HEK293T (cell line): ENCODE measurements at regions not wholly inside any gene's neighbourhood (a gene's known extent, or its start where the extent isn't known, plus 50 kb on each side); places are given as distances from the start of the nearest gene placed in this dataset.
"Not testable (repeated sequence)": the region's sequence is repeated elsewhere in the genome, so short reads cannot be mapped to it uniquely, and the experiment has no call there.

ENCODE experiments used
- ARNT ChIP-seq: fragments of 450-650 bp; IDR thresholded peaks from 2 replicates; pipeline ENCODE4 v1.6.1; 2017; ENCODE audit warnings: mild to moderate bottlenecking
- BHLHE40 ChIP-seq: fragments of 450-650 bp; IDR thresholded peaks from 2 replicates; pipeline ENCODE4 v1.6.1; 2016; ENCODE audit warnings: mild to moderate bottlenecking, moderate library complexity, borderline replicate concordance
- CTBP1 ChIP-seq: fragments of 450-650 bp; IDR thresholded peaks from 2 replicates; pipeline ENCODE4 v1.6.1; 2016; ENCODE audit warnings: borderline replicate concordance
- ELF4 ChIP-seq: fragments of 450-650 bp; IDR thresholded peaks from 2 replicates; pipeline ENCODE4 v1.6.1; 2017; ENCODE audit warnings: antibody characterized with exemption
- FOXA1 ChIP-seq: fragments of 450-650 bp; IDR thresholded peaks from 2 replicates; pipeline ENCODE4 v1.6.1; 2016; ENCODE audit warnings: mild to moderate bottlenecking
- FOXK2 ChIP-seq: fragments of 450-650 bp; IDR thresholded peaks from 2 replicates; pipeline ENCODE4 v1.6.1; 2016; ENCODE audit warnings: mild to moderate bottlenecking
- FOXM1 ChIP-seq: fragments of 450-650 bp; IDR thresholded peaks from 2 replicates; pipeline ENCODE4 v1.6.1; 2017; ENCODE audit warnings: mild to moderate bottlenecking, borderline replicate concordance
- HDGF ChIP-seq: fragments of 450-650 bp; IDR thresholded peaks from 2 replicates; pipeline ENCODE4 v1.6.1; 2017; ENCODE audit warnings: antibody characterized with exemption, borderline replicate concordance
- SP1 ChIP-seq: fragments of 450-650 bp; IDR thresholded peaks from 2 replicates; pipeline ENCODE4 v1.6.1; 2017
- SUZ12 ChIP-seq: fragments of 450-650 bp; IDR thresholded peaks from 2 replicates; pipeline ENCODE4 v1.6.1; 2016; ENCODE audit warnings: mild to moderate bottlenecking
- TARDBP ChIP-seq: fragments of 450-650 bp; IDR thresholded peaks from 2 replicates; pipeline ENCODE4 v1.6.1; 2016
- ZNF384 ChIP-seq: fragments of 450-650 bp; IDR thresholded peaks from 2 replicates; pipeline ENCODE4 v1.6.1; 2016
- TF ChIP-seq, protein P1 (sequence below): fragments of 450-650 bp; IDR thresholded peaks from 2 replicates; pipeline ENCODE4 v1.6.1; 2016

GRCh38 chr5:27439383-27439782 is 401.0 kb upstream of the CDH9 start:
- TF ChIP-seq, protein P1, sequence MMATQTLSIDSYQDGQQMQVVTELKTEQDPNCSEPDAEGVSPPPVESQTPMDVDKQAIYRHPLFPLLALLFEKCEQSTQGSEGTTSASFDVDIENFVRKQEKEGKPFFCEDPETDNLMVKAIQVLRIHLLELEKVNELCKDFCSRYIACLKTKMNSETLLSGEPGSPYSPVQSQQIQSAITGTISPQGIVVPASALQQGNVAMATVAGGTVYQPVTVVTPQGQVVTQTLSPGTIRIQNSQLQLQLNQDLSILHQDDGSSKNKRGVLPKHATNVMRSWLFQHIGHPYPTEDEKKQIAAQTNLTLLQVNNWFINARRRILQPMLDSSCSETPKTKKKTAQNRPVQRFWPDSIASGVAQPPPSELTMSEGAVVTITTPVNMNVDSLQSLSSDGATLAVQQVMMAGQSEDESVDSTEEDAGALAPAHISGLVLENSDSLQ = not testable (repeated sequence)
- not testable (repeated sequence) for TF ChIP-seq SP1, BHLHE40, ELF4, FOXA1, ZNF384, SUZ12, CTBP1, FOXM1, ARNT, FOXK2, HDGF, TARDBP
